SIG-M5 treated with dmso at 0.1 percent for 504 hours (cell line): ENCODE measurements at regions not wholly inside any gene's neighbourhood (a gene's known extent, or its start where the extent isn't known, plus 50 kb on each side); places are given as distances from the start of the nearest gene placed in this dataset.
"Not testable (repeated sequence)": the region's sequence is repeated elsewhere in the genome, so short reads cannot be mapped to it uniquely, and the experiment has no call there.

Experiments used
- DNase-seq: peaks from one replicate; lab custom pipeline; 2025; ENCODE audit not compliant: unreplicated experiment; lab: John Stamatoyannopoulos, UW

DNA sequence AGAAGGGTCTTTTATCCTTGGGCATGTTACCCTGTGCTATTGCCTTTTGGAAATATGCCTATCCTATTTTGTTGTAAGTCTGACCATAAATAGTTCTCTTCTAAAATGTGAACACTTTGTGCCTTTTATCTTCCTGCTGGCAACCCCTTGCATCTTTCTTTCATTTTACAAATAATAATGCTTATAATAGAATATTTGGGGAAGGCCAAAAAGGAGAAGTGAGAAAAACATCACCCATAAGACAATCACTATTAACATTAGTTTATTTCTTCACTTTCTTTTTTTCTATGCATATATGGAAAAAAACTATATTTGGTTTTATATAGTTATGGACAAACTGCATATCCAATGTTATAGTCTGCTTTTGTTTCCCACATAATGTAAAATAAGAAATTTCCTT lies 64.9 kb upstream of the GBA3 start:
- DNase-seq, result not testable (repeated sequence)

DNA sequence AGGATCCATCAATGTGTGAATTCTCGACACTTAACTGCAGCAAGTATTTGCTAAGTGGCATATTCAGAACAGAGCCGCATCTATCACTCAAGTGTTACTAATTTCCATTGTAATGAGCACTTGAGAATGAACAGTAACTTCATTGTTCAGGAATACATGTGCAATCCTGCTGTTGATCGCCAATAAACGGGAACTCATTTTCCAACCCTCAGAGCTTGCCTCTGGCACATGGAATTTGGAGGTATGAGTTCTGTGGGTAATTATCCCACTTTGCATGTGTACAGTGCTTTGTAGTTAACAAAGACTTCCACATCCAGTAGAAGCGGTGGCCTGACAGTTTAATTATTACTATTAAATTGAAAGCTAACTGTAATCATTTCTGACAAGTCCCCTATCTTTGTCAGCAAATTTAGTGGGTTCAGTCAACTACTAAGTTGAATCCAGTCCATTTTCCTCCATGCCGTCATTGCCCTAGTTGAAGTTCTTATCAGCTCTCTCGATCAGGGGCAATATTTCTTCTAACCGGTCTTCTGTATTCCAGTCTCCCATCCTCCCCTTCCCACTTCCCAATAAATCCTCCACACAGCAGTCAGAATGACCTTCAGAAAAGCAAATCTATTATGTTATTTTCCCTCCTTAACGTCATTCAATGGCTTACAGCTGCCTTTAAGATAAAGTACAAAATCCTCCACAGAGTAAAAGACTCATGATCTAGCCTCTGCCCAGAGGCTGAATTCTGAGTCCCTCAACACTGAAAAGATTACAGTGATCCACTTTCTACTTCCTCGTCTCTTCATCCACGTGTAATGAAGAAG lies 62.4 kb upstream of the GBA3 start:
- DNase-seq, result not testable (repeated sequence)

DNA sequence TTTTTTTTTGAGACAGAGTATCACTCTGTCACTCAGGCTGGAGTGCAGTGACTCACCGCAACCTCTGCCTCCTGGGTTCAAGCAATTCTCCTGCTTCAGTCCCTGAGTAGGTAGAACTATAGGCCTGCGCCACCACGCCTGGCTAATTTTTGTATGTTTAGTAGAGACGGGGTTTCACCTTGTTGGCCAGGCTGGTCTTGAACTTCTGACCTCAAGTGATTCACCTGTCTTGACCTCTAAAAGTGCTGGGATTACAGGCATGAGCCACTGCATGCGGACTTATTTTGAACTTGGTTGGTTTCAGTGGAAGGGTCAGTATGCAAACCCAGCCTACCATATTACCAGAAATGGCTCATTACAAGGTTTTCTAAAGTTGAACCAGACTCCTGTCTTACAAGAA lies 61.6 kb upstream of the GBA3 start:
- DNase-seq, result not testable (repeated sequence)

DNA sequence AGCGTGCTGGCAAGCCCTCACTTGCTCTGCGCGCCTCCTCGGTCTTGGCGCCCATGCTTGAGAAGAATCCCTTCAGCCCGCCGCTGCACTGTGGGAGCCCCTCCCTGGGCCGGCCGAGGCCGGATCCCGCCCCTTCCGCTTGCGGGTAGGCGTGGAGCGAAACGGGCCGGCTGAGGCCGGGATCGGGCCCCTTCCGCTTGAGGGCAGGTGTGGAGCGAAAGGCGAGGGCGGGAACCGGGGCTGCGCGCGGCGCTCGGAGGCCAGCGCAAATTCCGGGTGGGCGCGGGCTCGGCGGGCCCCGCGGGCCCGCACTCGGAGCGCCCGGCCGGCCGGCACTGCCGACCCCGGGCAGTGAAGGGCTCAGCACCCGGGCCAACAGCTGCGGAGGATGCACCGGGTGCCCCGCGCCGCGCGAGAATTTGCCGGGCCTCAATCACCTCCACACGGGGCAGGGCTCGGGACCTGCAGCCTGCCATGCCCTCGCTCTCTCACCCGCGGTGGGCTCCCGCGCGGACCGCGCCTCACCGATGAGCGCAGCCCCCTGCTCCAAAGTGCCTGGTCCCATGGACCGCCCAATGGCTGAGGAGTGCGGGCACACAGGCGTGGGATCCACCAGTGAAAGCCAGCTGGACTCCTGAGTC lies 58.1 kb upstream of the GBA3 start:
- DNase-seq, result no peak

DNA sequence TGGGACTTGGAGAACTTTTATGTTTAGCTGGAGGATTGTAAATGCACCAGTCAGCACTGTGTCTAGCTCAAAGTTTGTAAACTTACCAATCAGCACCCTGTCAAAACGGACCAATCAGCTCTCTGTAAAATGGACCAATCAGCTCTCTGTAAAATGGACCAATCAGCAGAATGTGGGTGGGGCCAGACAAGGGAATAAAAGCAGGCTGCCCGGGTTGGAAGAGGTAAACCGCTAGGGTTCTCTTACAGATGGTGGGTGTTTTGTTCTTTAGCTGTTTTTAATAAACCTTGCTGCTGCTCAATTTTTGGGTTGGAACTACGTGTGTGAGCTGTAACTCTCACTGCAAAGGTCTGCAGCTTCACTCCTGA lies 57.6 kb upstream of the GBA3 start:
- not testable (repeated sequence) for DNase-seq

DNA sequence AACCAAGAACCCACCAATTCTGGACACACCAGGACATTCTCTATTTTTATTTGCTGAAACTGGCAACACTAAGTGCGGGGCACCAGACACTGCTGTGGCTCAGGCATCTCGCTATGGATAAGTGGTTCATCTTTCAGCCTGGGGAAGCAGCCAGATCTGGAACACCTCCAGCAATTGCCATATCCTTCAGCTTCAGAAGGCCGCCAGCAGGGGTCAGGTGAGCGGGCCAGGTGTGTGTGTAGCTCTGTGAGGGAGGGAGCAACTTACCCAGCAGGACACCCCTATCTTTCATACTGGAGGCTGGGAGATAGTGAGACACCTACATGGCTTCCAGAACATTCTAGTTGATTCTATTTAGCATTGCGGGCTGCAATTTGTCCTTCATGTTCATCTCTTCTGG lies 57.0 kb upstream of the GBA3 start:
- no peak for DNase-seq

DNA sequence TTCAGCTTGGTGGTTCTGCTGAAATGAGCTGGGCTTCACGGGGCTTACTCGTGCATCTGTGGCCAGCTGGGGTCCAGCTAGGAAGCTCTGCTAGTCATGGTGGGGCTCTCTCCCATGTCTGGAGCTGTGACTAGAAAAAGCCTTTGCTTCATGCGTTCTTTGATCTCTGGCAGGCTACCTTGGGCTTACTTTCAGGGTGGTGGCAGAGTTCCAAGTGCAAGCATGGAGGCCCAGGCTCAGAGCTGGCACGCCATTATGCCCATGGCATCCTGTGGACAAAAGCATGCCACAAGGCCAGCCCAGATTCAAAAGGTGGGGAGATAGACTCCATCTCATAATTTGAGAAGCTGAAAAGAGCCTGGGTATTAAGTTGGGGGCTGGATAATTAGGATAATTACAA lies 55.4 kb upstream of the GBA3 start:
- no peak for DNase-seq
